GM12864 (cell line): ENCODE measurements at regions not wholly inside any gene's neighbourhood (a gene's known extent, or its start where the extent isn't known, plus 50 kb on each side); places are given as distances from the start of the nearest gene placed in this dataset.
A peak's percentile ranks its signal among the peaks of the same experiment; 100 is the strongest.
"Not testable (repeated sequence)": the region's sequence is repeated elsewhere in the genome, so short reads cannot be mapped to it uniquely, and the experiment has no call there.

Experiments
- DNase-seq: peaks from one replicate; pipeline ENCODE4 v3.0.0-alpha.2; 2011; ENCODE audit warnings: low read depth
- H3K4me3 ChIP-seq: 2 replicates; pipeline ENCODE4 v1.5.1; 2011; ENCODE audit warnings: mild to moderate bottlenecking, low read depth, low read length, control low read depth
- CTCF ChIP-seq: IDR thresholded peaks from 2 replicates; pipeline ENCODE4 v1.5.1; 2011; ENCODE audit warnings: low read depth, mild to moderate bottlenecking, moderate library complexity, low read length, control low read depth, inconsistent platforms; ENCODE audit errors: missing control alignments

- DNase-seq, result peak; percentile 99
- no peak for TF ChIP-seq CTCF
- H3K4me3 ChIP-seq, result peak overlapping the region; percentile 86
Measured at GRCh38 chr6:27838058-27838944, 73.9 kb downstream of the OR2B2 start.

- peak overlapping the region; percentile 86 for H3K4me3 ChIP-seq
- no peak for TF ChIP-seq CTCF
- DNase-seq, result no peak
Measured at GRCh38 chr6:27837625-27838057, 74.6 kb downstream of the OR2B2 start.

GRCh38 chr6:27836783-27837624 is 75.2 kb downstream of the OR2B2 start:
- H3K4me3 ChIP-seq, result peak overlapping the region; percentile 86

GRCh38 chr6:27836141-27836782 is 75.9 kb downstream of the OR2B2 start:
- H3K4me3 ChIP-seq, result peak overlapping the region; percentile 86
- no peak for DNase-seq
- no peak for TF ChIP-seq CTCF

More at GRCh38 chr6:27836783-27837624, 75.2 kb downstream of the OR2B2 start:
- no peak for TF ChIP-seq CTCF
- no peak for DNase-seq

- H3K4me3 ChIP-seq, result peak overlapping the region; percentile 36; the same call in 1 of the 2 replicates
- TF ChIP-seq CTCF, result no peak
- no peak for DNase-seq
Measured at GRCh38 chr6:27834879-27835549, 77.2 kb downstream of the OR2B2 start.

GRCh38 chr6:27834384-27834783 is 77.8 kb downstream of the OR2B2 start:
- no peak overlapping the region; the same call in 1 of the 2 replicates for H3K4me3 ChIP-seq
- no peak for DNase-seq
- no peak for TF ChIP-seq CTCF

GRCh38 chr6:27831434-27832081 is 80.6 kb downstream of the OR2B2 start:
- not testable (repeated sequence) for DNase-seq

GRCh38 chr6:27830600-27831433 is 81.4 kb downstream of the OR2B2 start:
- H3K4me3 ChIP-seq, result peak overlapping the region; percentile 70

More at GRCh38 chr6:27831434-27832081, 80.6 kb downstream of the OR2B2 start:
- H3K4me3 ChIP-seq, result not testable (repeated sequence)

More at GRCh38 chr6:27830600-27831433, 81.4 kb downstream of the OR2B2 start:
- DNase-seq, result not testable (repeated sequence)
